H1 (cell line): ENCODE measurements at regions not wholly inside any gene's neighbourhood (a gene's known extent, or its start where the extent isn't known, plus 50 kb on each side); places are given as distances from the start of the nearest gene placed in this dataset.

Experiments used
- CEBPB ChIP-seq: IDR thresholded peaks from 2 replicates; pipeline ENCODE4 v1.6.1; 2012; ENCODE audit warnings: low read depth, low read length
- RFX5 ChIP-seq: IDR thresholded peaks from 2 replicates; pipeline ENCODE4 v1.6.1; 2011; ENCODE audit warnings: low read depth, low read length, improper control_type of control experiment, borderline replicate concordance

DNA sequence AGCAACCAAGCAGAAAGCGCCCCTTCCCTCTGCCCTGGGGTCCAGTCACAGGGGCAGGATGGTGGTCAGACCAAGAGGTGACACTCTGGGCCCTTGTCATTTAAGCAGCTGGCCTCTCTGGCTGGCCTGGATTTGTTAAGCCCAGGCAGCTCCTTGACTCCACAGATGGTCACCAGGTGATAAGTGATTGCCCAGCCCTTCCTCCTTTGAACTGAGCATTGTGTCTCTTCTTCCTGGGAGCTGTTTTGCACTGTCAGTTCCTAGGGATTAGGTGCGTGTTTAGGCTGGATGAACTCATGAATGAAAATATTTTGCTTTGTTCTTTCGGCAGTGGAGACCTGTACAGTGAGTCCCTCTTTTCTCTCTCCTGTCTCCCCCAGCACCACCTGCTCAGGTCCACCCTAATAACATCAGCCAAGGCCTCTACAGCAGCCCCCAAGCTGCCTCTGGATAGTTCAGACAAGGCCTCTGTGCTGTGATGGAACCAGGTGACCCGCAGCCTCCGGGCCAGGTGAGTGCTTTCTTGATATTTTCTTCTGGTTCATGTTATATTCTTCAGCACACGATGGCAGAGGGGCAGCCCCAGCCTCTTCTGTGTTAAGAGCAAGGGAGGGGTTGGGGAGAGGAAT, 139.7 kb upstream of the PITX1 start (continued):
- TF ChIP-seq RFX5 (no peak), CEBPB (no peak)
